Hematopoietic multipotent progenitor cell treated with erythropoietin and hydrocortisone succinate and interleukin-3 and kit ligand, for 6 days (in vitro differentiated cells): ENCODE measurements at regions not wholly inside any gene's neighbourhood (a gene's known extent, or its start where the extent isn't known, plus 50 kb on each side); places are given as distances from the start of the nearest gene placed in this dataset.
"Not testable (repeated sequence)": the region's sequence is repeated elsewhere in the genome, so short reads cannot be mapped to it uniquely, and the experiment has no call there.

Experiments
- DNase-seq: peaks from one replicate; pipeline ENCODE4 v3.0.0-alpha.2; 2015

- DNase-seq: not testable (repeated sequence)
These were observed 51.0 kb upstream of the ROPN1B start for GRCh38 chr3:125918024-125918423.

GRCh38 chr3:125918451-125918850 lies 50.5 kb upstream of the ROPN1B start:
- not testable (repeated sequence) for DNase-seq

GRCh38 chr3:125918866-125919265 lies 50.1 kb upstream of the ROPN1B start:
- not testable (repeated sequence) for DNase-seq
